ENCODE measurements at regions not wholly inside any gene's neighbourhood (a gene's known extent, or its start where the extent isn't known, plus 50 kb on each side); places are given as distances from the start of the nearest gene placed in this dataset.

DNA sequence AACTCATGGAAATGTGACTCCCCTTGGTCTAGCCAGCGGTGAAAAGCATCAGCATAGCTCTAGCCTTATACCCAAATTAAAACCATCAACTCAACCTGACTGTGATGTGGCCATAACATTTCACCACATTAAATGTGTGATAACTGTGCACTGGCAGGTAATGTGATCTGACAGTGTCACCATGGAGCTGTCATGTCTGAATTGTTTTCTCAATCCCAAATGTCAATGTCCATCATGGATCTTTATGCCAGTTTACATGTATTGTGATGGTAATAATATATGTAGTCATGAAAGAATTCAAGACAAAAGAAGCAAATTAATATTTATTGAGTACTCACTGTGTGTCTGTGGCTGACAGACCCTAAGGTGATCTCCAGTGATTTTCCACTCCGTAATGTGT lies 213.4 kb upstream of the EOMES start:
- DNase-seq (ENCODE audit: low read depth in 2 of 2): no peak

DNA sequence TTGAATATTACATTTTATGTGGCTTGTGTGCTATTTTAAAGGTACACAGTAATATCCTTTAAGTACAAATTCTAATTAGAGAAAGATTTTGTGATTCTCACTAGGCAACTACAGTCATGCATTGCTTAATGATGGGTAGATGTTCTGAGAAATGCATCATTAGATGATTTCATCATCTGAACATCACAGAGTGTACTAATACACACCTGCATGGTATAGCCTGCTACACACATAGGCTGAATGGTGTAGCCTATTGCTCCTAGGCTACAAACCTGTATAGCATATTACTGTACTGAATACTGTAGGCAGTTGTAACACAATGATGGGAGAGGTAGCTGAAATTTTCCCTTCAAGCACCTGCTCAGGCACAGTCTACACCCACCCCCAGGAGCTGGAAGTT lies 217.4 kb upstream of the EOMES start:
- DNase-seq (ENCODE audit: low read depth in 2 of 2): no peak

DNA sequence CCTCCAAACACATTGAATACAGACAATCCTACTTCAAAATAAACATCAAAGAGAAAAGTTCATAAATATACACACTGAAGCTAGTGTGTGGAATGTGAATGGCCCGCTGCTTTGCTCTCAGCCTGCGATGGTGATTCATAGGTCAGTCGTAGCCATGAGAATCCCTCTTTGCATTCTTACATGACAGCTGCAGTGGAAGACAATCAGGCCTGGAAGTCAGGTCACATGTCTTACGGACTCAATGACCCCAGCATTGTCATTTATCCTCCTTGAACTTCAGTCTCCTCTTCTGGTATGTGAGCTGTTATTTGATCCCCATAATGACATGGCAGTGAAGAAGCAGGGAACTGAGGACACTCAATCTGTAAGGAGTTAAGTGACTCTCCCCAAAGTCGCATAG lies 217.8 kb upstream of the EOMES start:
- DNase-seq (ENCODE audit: low read depth in 2 of 2): no peak

DNA sequence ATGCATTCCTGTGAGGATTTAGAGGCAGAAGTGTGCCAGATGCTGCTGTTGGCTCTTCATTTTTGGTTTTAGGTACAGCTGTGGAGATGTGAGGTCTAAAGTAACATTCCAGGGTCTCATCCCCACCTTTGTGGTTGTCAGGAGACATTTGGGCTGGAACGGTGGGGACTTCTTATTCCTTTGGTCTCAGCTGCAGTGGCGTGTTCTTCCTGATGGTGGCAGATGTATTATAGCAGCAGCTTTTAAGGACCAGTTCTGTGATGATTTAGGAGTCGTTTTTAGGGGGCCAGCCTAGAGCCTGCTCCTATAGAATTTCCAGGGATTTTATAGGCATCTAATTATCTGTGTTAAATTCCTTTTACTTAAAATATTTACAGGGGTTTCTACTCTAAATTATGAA lies 221.0 kb upstream of the EOMES start:
- DNase-seq (ENCODE audit: low read depth in 2 of 2): no peak

DNA sequence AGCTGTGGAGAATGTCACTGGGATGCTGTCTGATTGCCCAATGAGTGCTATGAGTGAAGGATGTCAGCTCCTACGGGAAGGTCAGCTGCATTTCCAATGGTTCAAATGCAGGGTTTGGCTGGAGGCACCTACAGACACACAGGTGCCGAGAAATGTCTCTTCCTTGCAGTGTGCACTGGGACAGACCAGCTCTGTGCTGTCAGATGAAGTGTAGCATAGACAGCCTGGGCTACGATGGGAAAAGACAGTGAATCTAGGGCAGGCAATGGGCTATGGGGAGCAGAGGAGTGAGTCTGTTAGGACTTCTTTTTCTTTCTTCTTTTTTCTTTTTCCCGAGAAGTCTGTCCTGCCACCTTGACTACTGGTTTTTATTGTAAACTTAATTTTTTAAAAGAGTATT lies 223.1 kb upstream of the EOMES start:
- no peak for DNase-seq (ENCODE audit: low read depth in 2 of 2)

DNA sequence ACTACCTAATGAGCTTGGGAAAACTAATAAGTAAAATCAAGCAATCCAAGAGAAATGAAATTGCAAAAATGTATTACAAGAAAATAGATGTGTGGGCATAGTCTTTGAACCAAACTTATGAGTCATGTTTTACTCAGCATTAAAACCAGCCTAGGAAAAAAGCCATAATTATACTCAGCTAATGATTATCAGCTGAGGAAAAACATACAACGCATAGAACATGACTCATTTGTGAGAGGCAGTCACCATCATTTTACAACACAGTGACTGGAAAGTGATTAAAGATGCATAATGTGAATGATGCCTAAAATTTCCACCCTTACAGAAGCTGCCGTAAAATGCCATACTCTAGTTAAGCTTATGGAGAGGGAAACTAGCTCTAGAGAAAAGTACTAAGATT lies 238.0 kb upstream of the EOMES start:
- DNase-seq (ENCODE audit: low read depth in 2 of 2): peak; percentile 19 to 28

- DNase-seq (ENCODE audit: low read depth in 2 of 2): no peak
These were observed 241.4 kb upstream of the EOMES start for GRCh38 chr3:27963519-27963918.

GRCh38 chr3:27971600-27971999 lies 249.5 kb upstream of the EOMES start:
- DNase-seq (ENCODE audit: low read depth in 2 of 2): no peak

DNA sequence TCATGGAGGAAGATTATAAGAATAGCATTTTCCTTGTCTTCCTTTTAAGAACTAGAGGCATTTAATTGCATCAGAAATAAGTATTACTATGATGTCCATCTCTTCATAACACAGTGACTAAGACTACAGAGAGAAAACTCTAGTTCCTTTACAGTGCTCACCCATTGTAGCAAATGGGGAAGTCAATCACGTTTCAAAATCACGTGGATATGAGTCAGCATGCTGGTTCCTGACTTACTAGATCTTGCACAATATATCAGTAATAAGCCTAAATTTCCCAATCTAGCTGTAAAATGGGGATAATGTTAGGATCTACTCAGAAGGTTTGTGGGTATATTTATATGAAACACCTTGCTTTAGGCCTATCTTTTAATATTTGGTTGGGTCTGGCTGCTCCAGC lies 254.8 kb upstream of the EOMES start:
- no peak for DNase-seq (ENCODE audit: low read depth in 2 of 2)

DNA sequence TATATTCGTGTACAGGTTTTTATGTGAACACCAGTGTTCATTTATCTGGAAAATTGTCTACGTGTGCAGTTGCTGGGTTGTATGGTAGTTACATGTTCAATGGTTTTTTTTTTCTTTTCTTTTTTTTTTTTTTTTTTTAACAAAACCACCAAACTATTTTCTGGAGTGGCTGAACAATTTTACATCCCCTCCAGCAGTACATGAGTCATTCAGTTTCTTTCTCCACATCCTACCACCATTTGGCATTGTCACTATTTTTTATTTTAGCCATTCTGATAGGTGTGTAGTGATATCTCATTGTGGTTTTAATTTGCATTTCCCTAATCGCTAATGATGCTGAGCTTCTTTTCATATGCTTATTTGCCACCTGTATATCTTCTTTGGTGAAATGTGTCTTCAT lies 256.3 kb upstream of the EOMES start:
- DNase-seq (ENCODE audit: low read depth in 2 of 2): no peak

GRCh38 chr3:27985369-27986035 lies 255.9 kb upstream of the CMC1 start:
- DNase-seq (ENCODE audit: low read depth in 2 of 2): no peak

- no peak for DNase-seq (ENCODE audit: low read depth in 2 of 2)
These were observed 255.1 kb upstream of the CMC1 start for GRCh38 chr3:27986234-27986879.

DNA sequence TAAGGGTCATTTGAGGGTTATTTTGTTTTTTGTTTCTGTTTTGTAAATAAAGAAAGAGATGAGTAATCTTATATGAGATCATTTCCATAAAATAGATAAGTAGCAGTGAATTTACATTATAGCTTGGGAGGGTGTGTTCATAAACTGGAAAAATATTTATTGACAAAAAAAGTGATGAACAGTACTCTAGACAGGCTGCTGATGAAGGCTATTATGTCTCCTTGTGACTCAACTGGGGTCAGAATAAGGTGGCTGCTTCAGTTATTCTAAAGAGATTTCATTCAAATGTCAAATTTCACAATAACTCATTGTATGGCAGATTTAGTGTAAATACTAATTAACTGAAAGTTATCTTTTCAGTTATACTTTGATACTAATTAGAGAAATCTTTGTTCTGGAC lies 251.1 kb upstream of the CMC1 start:
- no peak for DNase-seq (ENCODE audit: low read depth in 2 of 2)

DNA sequence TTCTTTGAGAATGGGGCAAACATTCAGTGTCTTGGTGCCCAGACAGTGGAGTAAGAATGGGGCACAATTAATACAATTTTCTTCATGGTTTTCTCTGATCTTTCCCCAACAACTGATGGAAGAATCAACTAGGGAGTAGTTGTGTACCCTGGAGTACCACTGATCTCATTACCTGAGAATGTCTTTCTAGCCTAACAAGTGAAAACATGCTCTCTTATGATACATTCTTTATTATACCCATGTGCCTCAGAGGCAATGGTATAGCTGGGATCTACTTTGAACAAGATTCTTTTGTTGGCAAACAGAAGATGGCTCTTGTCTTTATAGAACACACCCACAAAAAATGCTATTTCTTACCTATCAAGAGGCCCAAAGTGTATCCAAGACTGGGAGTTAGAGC lies 250.6 kb upstream of the CMC1 start:
- DNase-seq (ENCODE audit: low read depth in 2 of 2): no peak

DNA sequence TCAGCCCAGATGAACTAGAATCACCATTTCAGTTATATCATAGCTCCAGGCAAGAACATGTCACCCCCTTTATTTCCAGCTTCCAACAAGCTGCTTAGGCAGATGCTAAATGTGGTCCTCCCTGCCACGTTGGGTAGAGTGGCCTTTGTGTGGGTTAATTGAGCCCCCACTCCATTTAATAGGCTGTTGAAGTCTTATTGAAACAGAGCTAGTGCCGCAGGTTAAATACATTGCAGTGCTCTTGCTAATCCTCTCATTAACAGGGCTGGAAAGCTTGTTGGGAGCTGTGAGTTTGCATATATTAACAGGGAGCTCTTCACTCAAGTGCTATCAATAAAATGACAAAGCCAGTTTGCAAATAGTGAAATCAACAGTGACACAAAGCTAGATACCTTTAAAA lies 248.4 kb upstream of the CMC1 start:
- DNase-seq (ENCODE audit: low read depth in 2 of 2): no peak

DNA sequence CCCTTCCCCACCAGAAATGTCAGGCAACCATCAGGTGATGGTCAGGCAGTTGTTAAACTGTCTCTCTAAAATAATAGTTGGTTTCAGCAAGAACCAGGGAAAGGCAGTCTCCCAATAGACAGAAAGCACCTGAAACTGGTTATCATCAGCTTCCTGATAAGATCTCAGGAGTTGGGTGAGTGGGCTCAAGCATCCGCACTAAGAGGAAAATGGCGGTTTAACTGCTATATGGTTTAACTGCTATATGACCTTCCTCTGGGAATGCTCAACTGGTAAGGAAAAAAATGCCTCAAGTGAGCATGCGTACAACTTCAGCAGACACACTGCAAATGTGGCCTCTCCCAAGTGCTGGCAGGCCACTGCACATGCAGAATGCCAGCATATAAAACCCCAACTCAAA lies 240.8 kb upstream of the CMC1 start:
- DNase-seq (ENCODE audit: low read depth in 2 of 2): no peak

GRCh38 chr3:28008235-28008634 lies 233.2 kb upstream of the CMC1 start:
- no peak for DNase-seq (ENCODE audit: low read depth in 2 of 2)

DNA sequence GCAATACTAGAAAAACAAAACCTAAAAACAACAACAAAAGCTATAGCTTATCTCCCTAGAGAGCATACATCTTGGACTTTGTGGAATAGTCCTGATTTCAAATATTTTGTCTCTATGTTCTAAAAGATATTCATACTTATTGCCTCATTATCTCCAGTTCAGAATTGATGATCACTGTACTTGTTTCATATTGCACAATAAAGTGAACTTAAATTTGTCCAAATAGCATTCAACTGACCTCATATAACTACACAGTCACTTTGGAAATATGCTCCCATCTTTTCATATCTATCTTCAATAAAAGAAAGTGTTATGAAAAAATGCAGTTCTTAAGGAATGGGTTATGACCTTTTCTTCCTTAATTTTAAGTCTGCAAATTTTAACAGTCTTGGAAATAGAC lies 228.6 kb upstream of the CMC1 start:
- DNase-seq (ENCODE audit: low read depth in 2 of 2): no peak

GRCh38 chr3:28013864-28014473 lies 227.4 kb upstream of the CMC1 start:
- no peak for DNase-seq (ENCODE audit: low read depth in 2 of 2)

GRCh38 chr3:28018925-28019718 lies 222.3 kb upstream of the CMC1 start:
- no peak for DNase-seq (ENCODE audit: low read depth in 2 of 2)

DNA sequence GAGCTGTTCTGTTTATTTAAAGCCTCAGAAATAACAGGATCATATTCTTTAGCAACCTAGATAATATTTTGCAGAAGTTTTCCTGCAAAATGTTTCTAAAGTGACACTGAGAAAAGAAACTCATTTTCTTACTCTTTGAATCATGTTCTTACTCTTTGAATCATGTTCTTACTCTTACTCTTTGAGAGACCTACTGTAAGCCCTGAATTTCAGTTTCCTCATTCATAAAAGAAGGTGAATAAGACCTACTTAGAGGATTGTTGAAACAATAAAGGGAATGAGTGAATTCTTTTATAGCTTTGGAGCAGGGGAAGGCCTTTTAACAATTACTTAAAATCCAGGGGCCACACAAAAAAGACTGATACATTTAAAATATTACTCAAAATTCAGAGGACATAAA lies 221.7 kb upstream of the CMC1 start:
- DNase-seq (ENCODE audit: low read depth in 2 of 2): no peak

DNA sequence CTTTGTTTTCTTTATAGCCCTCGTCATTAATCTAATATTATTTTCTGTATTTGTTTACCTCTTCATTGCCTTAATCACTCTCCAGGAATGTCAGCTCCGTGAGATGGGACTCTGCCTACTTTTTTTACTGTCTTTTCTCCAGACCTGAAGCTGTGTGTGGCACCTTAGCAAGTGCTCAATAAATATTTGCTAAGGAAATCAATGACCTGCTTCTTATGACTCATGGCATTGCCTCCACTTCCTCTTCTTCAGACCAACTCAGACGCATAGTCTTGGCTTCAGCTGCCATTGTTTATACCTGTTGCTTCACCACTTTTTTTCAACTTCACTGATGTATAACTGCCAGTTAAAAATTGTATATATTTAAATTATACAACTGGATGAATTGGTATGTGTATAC lies 218.5 kb upstream of the CMC1 start:
- DNase-seq (ENCODE audit: low read depth in 2 of 2): no peak

- DNase-seq (ENCODE audit: low read depth in 2 of 2): no peak
These were observed 212.9 kb upstream of the CMC1 start for GRCh38 chr3:28028554-28028953.
